H9 (cell line): ENCODE measurements at regions not wholly inside any gene's neighbourhood (a gene's known extent, or its start where the extent isn't known, plus 50 kb on each side); places are given as distances from the start of the nearest gene placed in this dataset.

Experiments
- DNase-seq: peaks from one replicate; pipeline ENCODE4 v3.0.0-alpha.2; 2017
- H2AFZ ChIP-seq: one replicate; pipeline ENCODE4 v1.6.1; 2013; ENCODE audit warnings: mild to moderate bottlenecking, low read length, control low read depth, moderate library complexity
- H2AK5ac ChIP-seq: 2 replicates; pipeline ENCODE4 v1.6.1; 2013; ENCODE audit warnings: low read length, control low read depth, mixed read lengths; ENCODE audit not compliant: insufficient read length
- H2BK120ac ChIP-seq: one replicate; pipeline ENCODE4 v1.6.1; 2013; ENCODE audit warnings: low read depth, mild to moderate bottlenecking, low read length, control low read depth, inconsistent platforms; ENCODE audit not compliant: poor library complexity, severe bottlenecking
- H2BK12ac ChIP-seq: 2 replicates; pipeline ENCODE4 v1.6.1; 2013; ENCODE audit warnings: low read length, control low read depth, mixed read lengths, low read depth; ENCODE audit not compliant: insufficient read length
- H2BK15ac ChIP-seq: 2 replicates; pipeline ENCODE4 v1.6.1; 2013; ENCODE audit warnings: low read depth, low read length, control low read depth
- H2BK20ac ChIP-seq: one replicate; pipeline ENCODE4 v1.6.1; 2013; ENCODE audit warnings: low read depth, mild to moderate bottlenecking, low read length, control low read depth, inconsistent platforms; ENCODE audit not compliant: poor library complexity, severe bottlenecking
- H2BK5ac ChIP-seq: 2 replicates; pipeline ENCODE4 v1.6.1; 2013; ENCODE audit warnings: low read length, control low read depth, mixed read lengths; ENCODE audit not compliant: insufficient read length
- H3K14ac ChIP-seq: 2 replicates; pipeline ENCODE4 v1.6.1; 2013; ENCODE audit warnings: low read length, control low read depth; ENCODE audit not compliant: insufficient read depth
- H3K18ac ChIP-seq: 2 replicates; pipeline ENCODE4 v1.6.1; 2013; ENCODE audit warnings: low read depth, mild to moderate bottlenecking, mixed read lengths, low read length, control low read depth; ENCODE audit not compliant: insufficient read length
- H3K23ac ChIP-seq: 2 replicates; pipeline ENCODE4 v1.6.1; 2013; ENCODE audit warnings: low read length, control low read depth, mixed read lengths, low read depth; ENCODE audit not compliant: insufficient read length
- H3K23me2 ChIP-seq: 2 replicates; pipeline ENCODE4 v1.6.1; 2013; ENCODE audit warnings: low read depth, mild to moderate bottlenecking, mixed read lengths, low read length, control low read depth; ENCODE audit not compliant: insufficient read length, poor library complexity, severe bottlenecking
- H3K27ac ChIP-seq: 2 replicates; pipeline ENCODE4 v1.5.1; 2013; ENCODE audit warnings: low read length, control low read depth, mixed read lengths, low read depth; ENCODE audit not compliant: insufficient read length
- H3K27me3 ChIP-seq: 2 replicates; pipeline ENCODE4 v1.6.1; 2013; ENCODE audit warnings: low read length, control low read depth, inconsistent platforms; ENCODE audit not compliant: insufficient read depth
- H3K4ac ChIP-seq: 2 replicates; pipeline ENCODE4 v1.6.1; 2013; ENCODE audit warnings: low read depth, mild to moderate bottlenecking, control low read depth, inconsistent platforms, low read length, moderate library complexity
- H3K4me1 ChIP-seq: 2 replicates; pipeline ENCODE4 v1.6.1; 2013; ENCODE audit warnings: low read length, control low read depth, inconsistent platforms; ENCODE audit not compliant: insufficient read depth
- H3K4me2 ChIP-seq: 2 replicates; pipeline ENCODE4 v1.6.1; 2013; ENCODE audit warnings: low read length, control low read depth, mixed read lengths; ENCODE audit not compliant: insufficient read length, insufficient read depth
- H3K56ac ChIP-seq: 2 replicates; pipeline ENCODE4 v1.6.1; 2013; ENCODE audit warnings: low read depth, mild to moderate bottlenecking, mixed read lengths, low read length, control low read depth; ENCODE audit not compliant: insufficient read length
- H3K79me1 ChIP-seq: 2 replicates; pipeline ENCODE4 v1.6.1; 2013; ENCODE audit warnings: low read depth, mild to moderate bottlenecking, moderate library complexity, low read length, control low read depth, inconsistent platforms; ENCODE audit not compliant: insufficient read depth, poor library complexity, severe bottlenecking
- H3K79me2 ChIP-seq: 2 replicates; pipeline ENCODE4 v1.6.1; 2013; ENCODE audit warnings: low read length, control low read depth, inconsistent platforms; ENCODE audit not compliant: insufficient read depth
- H3K9ac ChIP-seq: 2 replicates; pipeline ENCODE4 v1.6.1; 2013; ENCODE audit warnings: low read length, control low read depth, mixed read lengths; ENCODE audit not compliant: insufficient read length; ENCODE audit errors: extremely low read depth
- H3K9me3 ChIP-seq: one replicate; pipeline ENCODE4 v1.6.1; 2013; ENCODE audit warnings: low read depth, low read length, inconsistent platforms; ENCODE audit not compliant: control insufficient read depth
- H3T11ph ChIP-seq: one replicate; pipeline ENCODE4 v1.6.1; 2013; ENCODE audit warnings: mild to moderate bottlenecking, low read length, control low read depth, inconsistent platforms
- H4K20me1 ChIP-seq: one replicate; pipeline ENCODE4 v1.6.1; 2013; ENCODE audit not compliant: control insufficient read depth, insufficient read length, insufficient read depth
- H4K5ac ChIP-seq: 2 replicates; pipeline ENCODE4 v1.6.1; 2013; ENCODE audit warnings: low read depth, mild to moderate bottlenecking, mixed read lengths, low read length, control low read depth; ENCODE audit not compliant: insufficient read length
- H4K8ac ChIP-seq: replicated peaks from 2 replicates; pipeline ENCODE4 v1.6.1; 2013; ENCODE audit warnings: low read length, control low read depth, mixed read lengths, low read depth; ENCODE audit not compliant: insufficient read length
- H4K91ac ChIP-seq: 2 replicates; pipeline ENCODE4 v1.6.1; 2013; ENCODE audit warnings: low read depth, mild to moderate bottlenecking, moderate library complexity, mixed read lengths, low read length, control low read depth; ENCODE audit not compliant: insufficient read length
- H3K27ac Mint-ChIP-seq, 3 experiments: 2 replicates in 2 of 3; 3 replicates in 1 of 3; pipeline ENCODE4 v1.8.0; 2020 to 2021; ENCODE audit warnings: mixed read lengths in 3 of 3, mild to moderate bottlenecking in 1 of 3, moderate library complexity in 1 of 3
- H3K27me3 Mint-ChIP-seq: 2 replicates; pipeline ENCODE4 v1.8.0; 2021; ENCODE audit warnings: low read depth, mild to moderate bottlenecking, moderate library complexity, mixed read lengths
- H3K36me3 Mint-ChIP-seq, 3 experiments: 2 replicates in 2 of 3; 3 replicates in 1 of 3; pipeline ENCODE4 v1.8.0; 2020 to 2021; ENCODE audit warnings: low read depth in 3 of 3, mixed read lengths in 3 of 3; ENCODE audit not compliant: insufficient read depth in 1 of 3
- H3K4me1 Mint-ChIP-seq, 2 experiments: 2 replicates each; pipeline ENCODE4 v1.8.0; 2020; ENCODE audit warnings: mixed read lengths in 2 of 2
- H3K4me3 Mint-ChIP-seq, 2 experiments: 2 replicates in 1 of 2; 3 replicates in 1 of 2; pipeline ENCODE4 v1.8.0; 2020 to 2021; ENCODE audit warnings: mild to moderate bottlenecking in 2 of 2, mixed read lengths in 2 of 2, moderate library complexity in 1 of 2
- H3K9me3 Mint-ChIP-seq, 2 experiments: 2 replicates in 1 of 2; 3 replicates in 1 of 2; pipeline ENCODE4 v1.8.0; 2020; ENCODE audit warnings: mild to moderate bottlenecking in 2 of 2, mixed read lengths in 2 of 2, moderate library complexity in 1 of 2
- TF ChIP-seq, protein P1 (sequence below): fragments of 200-600 bp; sonication (generic); conservative IDR thresholded peaks from 3 replicates; pipeline ENCODE4 v1.8.0; 2021; ENCODE audit warnings: antibody characterized with exemption, mild to moderate bottlenecking

DNA sequence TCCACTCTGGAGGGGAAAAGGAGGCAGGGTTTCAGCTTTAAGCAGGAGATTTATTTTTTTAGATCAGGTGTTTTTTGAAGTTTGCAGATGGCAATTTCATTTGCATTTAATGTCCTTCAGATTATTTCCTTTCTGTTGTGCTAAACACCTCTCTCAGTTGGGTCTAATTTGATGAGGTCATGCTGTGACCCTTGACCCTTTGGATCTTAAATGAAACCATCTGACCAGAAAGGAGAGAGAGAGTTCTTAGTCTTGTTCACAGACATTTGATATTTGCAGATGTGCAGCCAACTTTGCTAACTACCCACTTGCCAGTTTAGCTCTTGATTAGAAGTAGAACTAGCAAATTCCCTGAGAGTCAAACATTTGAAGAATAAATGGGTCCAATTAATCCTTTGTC is 101.5 kb upstream of the RAB11FIP2 start:
- Mint-ChIP-seq H3K9me3 (no peaks in the 10 kb centered on the region), H3K4me3 (no peak overlapping the region), H3K27ac (no peak overlapping the region), H3K4me1 (no peaks in the 10 kb centered on the region; a peak in 1 of 4 replicates), H3K36me3 (no peaks in the 10 kb centered on the region; a peak in 1 of 7 replicates), H3K27me3 (no peaks in the 10 kb centered on the region)
- H3K23ac ChIP-seq = no peak overlapping the region
- no peak overlapping the region for H2BK120ac ChIP-seq
- DNase-seq = no peak
- H4K20me1 ChIP-seq = no peaks in the 10 kb centered on the region
- H2BK20ac ChIP-seq = no peak overlapping the region
- TF ChIP-seq, protein P1, sequence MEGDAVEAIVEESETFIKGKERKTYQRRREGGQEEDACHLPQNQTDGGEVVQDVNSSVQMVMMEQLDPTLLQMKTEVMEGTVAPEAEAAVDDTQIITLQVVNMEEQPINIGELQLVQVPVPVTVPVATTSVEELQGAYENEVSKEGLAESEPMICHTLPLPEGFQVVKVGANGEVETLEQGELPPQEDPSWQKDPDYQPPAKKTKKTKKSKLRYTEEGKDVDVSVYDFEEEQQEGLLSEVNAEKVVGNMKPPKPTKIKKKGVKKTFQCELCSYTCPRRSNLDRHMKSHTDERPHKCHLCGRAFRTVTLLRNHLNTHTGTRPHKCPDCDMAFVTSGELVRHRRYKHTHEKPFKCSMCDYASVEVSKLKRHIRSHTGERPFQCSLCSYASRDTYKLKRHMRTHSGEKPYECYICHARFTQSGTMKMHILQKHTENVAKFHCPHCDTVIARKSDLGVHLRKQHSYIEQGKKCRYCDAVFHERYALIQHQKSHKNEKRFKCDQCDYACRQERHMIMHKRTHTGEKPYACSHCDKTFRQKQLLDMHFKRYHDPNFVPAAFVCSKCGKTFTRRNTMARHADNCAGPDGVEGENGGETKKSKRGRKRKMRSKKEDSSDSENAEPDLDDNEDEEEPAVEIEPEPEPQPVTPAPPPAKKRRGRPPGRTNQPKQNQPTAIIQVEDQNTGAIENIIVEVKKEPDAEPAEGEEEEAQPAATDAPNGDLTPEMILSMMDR = no peak
- no peaks in the 10 kb centered on the region for H3K23me2 ChIP-seq
- H3K4ac ChIP-seq = no peak overlapping the region
- H3K79me1 ChIP-seq = no peaks in the 10 kb centered on the region
- no peak overlapping the region for H2BK12ac ChIP-seq
- H3K4me1 ChIP-seq = no peaks in the 10 kb centered on the region; the same call in 1 of the 2 replicates
- no peak overlapping the region for H2AFZ ChIP-seq
- H3K27me3 ChIP-seq = no peaks in the 10 kb centered on the region
- H4K91ac ChIP-seq = no peak overlapping the region
- H2BK5ac ChIP-seq = no peak overlapping the region
- no peak overlapping the region for H3T11ph ChIP-seq
- H3K27ac ChIP-seq = no peak overlapping the region
- H3K18ac ChIP-seq = no peak overlapping the region
- H3K4me2 ChIP-seq = no peak overlapping the region
- H3K9ac ChIP-seq = no peak overlapping the region
- H3K9me3 ChIP-seq = no peaks in the 10 kb centered on the region
- H4K5ac ChIP-seq = no peak overlapping the region
- no peak overlapping the region for H3K14ac ChIP-seq
- H4K8ac ChIP-seq = no peak overlapping the region
- H2AK5ac ChIP-seq = no peak overlapping the region
- no peaks in the 10 kb centered on the region for H3K79me2 ChIP-seq
- no peak overlapping the region for H3K56ac ChIP-seq
- H2BK15ac ChIP-seq = no peak overlapping the region
